D721Med (cell line): ENCODE measurements at regions not wholly inside any gene's neighbourhood (a gene's known extent, or its start where the extent isn't known, plus 50 kb on each side); places are given as distances from the start of the nearest gene placed in this dataset.

Source experiments
- DNase-seq: peaks from one replicate; pipeline ENCODE4 v3.0.0; 2011; ENCODE audit warnings: low spot score; ENCODE audit not compliant: insufficient read length
- FAIRE-seq: peaks from 2 replicates; lab custom pipeline; 2011; peaks lifted over from hg19 to GRCh38; lab: Jason Lieb, UNC
- CTCF ChIP-seq: IDR thresholded peaks from 2 replicates; pipeline ENCODE4 v1.5.1; 2012; ENCODE audit warnings: mild to moderate bottlenecking, control low read depth; ENCODE audit not compliant: insufficient read depth; ENCODE audit errors: missing control alignments

GRCh38 chr4:26028133-26028792, 114.2 kb downstream of the SMIM20 start:
- FAIRE-seq (no peak), DNase-seq (no peak)
- TF ChIP-seq CTCF = no peak

GRCh38 chr4:26028793-26029567, 115.0 kb downstream of the SMIM20 start:
- DNase-seq (no peak), FAIRE-seq (no peak)

GRCh38 chr4:26029568-26030131, 115.6 kb downstream of the SMIM20 start:
- FAIRE-seq (no peak), DNase-seq (no peak)
- no peak for TF ChIP-seq CTCF

More at GRCh38 chr4:26028793-26029567, 115.0 kb downstream of the SMIM20 start:
- TF ChIP-seq CTCF = peak; percentile 69

- no peak for DNase-seq
- TF ChIP-seq CTCF = no peak
- no peak for FAIRE-seq
Measured at GRCh38 chr4:26030260-26030667, 116.2 kb downstream of the SMIM20 start.

GRCh38 chr4:26030780-26031179, 116.8 kb downstream of the SMIM20 start:
- no peak for TF ChIP-seq CTCF
- FAIRE-seq (no peak), DNase-seq (no peak)

- DNase-seq (no peak), FAIRE-seq (no peak)
- TF ChIP-seq CTCF = no peak
Measured at GRCh38 chr4:26031704-26032103, 117.7 kb downstream of the SMIM20 start.
